Stimulated activated CD4-positive, alpha-beta T cell treated with anti-CD3 and anti-CD28 coated beads, Interleukin-4, amount 100 ng/mL, for 48 hours (primary cell): ENCODE measurements at regions not wholly inside any gene's neighbourhood (a gene's known extent, or its start where the extent isn't known, plus 50 kb on each side); places are given as distances from the start of the nearest gene placed in this dataset.

Experiments used
- DNase-seq, 2 donors: peaks; one replicate each; pipeline ENCODE4 v3.0.0-alpha.2; 2020; ENCODE audit warnings: low read depth in 2 of 2

GRCh38 chr14:75371297-75371696, 56.5 kb upstream of the JDP2 start:
- no peak for DNase-seq

GRCh38 chr14:75372260-75372659, 55.6 kb upstream of the JDP2 start:
- no peak for DNase-seq

- DNase-seq, result no peak
Measured at GRCh38 chr14:75373133-75373532, 54.7 kb upstream of the JDP2 start.

GRCh38 chr14:75373616-75374015, 54.2 kb upstream of the JDP2 start:
- DNase-seq, result no peak

GRCh38 chr14:75374911-75375310, 52.9 kb upstream of the JDP2 start:
- DNase-seq, result no peak

GRCh38 chr14:75375983-75376382, 51.8 kb upstream of the JDP2 start:
- DNase-seq, result no peak
